ENCODE measurements at regions not wholly inside any gene's neighbourhood (a gene's known extent, or its start where the extent isn't known, plus 50 kb on each side); places are given as distances from the start of the nearest gene placed in this dataset.

DNA sequence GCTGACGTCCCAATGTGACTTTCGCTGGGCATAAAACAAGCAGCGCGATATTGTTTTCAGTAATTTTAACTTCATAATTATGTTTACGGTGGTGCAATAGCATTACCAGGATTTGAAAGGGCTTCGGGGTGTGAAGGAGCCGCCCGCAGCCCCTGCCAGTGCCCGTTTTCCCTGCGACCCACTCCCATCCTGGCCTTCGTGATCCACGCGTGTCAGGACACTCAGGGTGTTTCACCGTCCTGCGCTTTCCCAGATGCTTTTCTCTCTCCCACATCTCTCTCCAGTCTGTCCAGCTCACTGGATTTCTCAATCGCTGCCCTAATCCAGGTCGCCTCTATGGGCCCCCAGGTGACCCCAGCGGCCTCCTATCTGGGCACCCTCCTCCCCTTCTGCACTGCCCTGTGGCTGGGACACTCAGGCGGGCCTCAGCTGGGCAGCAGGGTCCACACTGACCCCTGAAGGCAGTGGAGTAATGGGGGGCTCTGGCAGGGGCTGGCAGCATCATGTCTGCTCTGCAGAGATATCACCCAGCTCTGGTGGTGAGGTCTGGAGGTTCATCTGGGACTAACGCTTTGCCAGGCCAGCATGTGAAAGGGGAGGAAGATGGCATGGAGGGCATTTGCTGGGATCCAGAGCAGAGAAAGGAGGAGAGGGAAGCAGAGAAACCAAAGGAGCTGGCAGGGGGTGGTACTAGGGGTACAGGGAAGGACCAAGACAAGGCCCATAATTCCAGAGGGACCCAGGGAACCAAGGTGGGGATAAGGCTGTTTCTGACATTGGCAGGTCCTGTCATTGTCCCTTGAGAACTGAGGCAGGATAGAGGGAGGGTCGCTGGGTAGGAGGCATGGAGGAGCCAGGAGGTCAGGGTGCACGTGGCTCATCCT is 622.8 kb downstream of the BRD1 start:
- H3K27ac ChIP-seq (ENCODE audit: low read length): no peak overlapping the region
- no peak overlapping the region for H3K9ac ChIP-seq (ENCODE audit: low read length)
- H3K36me3 ChIP-seq (ENCODE audit: insufficient read depth, low read length): no peaks in the 10 kb centered on the region
- H3K79me2 ChIP-seq (ENCODE audit: low read length): no peaks in the 10 kb centered on the region
- H4K20me1 ChIP-seq (ENCODE audit: insufficient read depth, low read depth, low read length): no peaks in the 10 kb centered on the region
- no peaks in the 10 kb centered on the region for H3K9me2 ChIP-seq (replicated peaks; ENCODE audit: insufficient read depth, low read length)
- H3K4me2 ChIP-seq (ENCODE audit: low read depth, low read length, poor library complexity, severe bottlenecking): no peak overlapping the region
- no peaks in the 10 kb centered on the region for H3K9me3 ChIP-seq (ENCODE audit: low read length)
- H3K27me3 ChIP-seq (ENCODE audit: low read length): no peaks in the 10 kb centered on the region
- H3K4me3 ChIP-seq (ENCODE audit: low read length): no peak overlapping the region
- H2AFZ ChIP-seq (ENCODE audit: low read length): no peak overlapping the region
- no peaks in the 10 kb centered on the region for H3K4me1 ChIP-seq (ENCODE audit: low read length)
- no peak for DNase-seq

DNA sequence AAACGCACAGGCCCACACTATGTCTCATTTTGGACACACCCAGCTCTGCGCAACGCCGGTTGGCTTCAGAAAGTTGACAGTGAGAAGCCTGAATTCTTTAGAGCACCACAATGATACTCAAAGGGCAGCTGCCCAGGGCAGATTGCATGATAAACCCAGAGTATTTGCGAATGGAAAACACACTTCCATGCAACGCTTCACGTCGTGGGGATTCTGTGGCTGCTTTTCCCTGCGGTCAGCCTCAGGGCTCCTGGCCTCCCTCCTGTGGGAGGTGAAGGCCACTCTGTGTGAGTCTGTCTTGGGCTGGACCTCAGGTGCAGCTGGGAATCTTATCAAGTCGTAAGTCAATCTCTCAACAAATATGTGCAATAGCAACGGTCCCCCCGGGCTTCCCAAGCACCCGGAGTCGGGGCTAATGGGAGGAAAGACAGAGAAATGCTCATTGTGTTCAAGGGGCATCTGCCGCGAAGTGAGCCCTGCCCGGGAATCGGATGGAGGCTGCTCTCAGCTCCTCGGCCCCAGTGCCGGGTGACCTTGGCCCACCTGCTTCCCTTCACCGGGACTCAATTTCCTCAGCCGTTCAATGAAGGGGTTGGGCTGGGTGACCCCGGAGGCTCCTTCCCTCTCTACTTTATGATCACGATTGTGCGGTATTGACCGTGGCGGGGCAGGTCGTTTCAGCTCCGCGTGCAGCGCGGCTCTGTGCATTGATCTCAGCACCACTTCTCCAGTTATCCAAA is 623.6 kb downstream of the BRD1 start:
- Histone ChIP-seq H3K27ac (ENCODE audit: low read length) (no peak overlapping the region), H3K9me2 (replicated peaks; ENCODE audit: insufficient read depth, low read length) (no peaks in the 10 kb centered on the region), H4K20me1 (ENCODE audit: insufficient read depth, low read depth, low read length) (no peaks in the 10 kb centered on the region), H3K4me3 (ENCODE audit: low read length) (no peak overlapping the region), H3K9ac (ENCODE audit: low read length) (no peak overlapping the region), H3K4me2 (ENCODE audit: low read depth, low read length, poor library complexity, severe bottlenecking) (no peak overlapping the region), H2AFZ (ENCODE audit: low read length) (no peak overlapping the region), H3K27me3 (ENCODE audit: low read length) (no peaks in the 10 kb centered on the region), H3K36me3 (ENCODE audit: insufficient read depth, low read length) (no peaks in the 10 kb centered on the region), H3K4me1 (ENCODE audit: low read length) (no peaks in the 10 kb centered on the region), H3K79me2 (ENCODE audit: low read length) (no peaks in the 10 kb centered on the region), H3K9me3 (ENCODE audit: low read length) (no peaks in the 10 kb centered on the region)
- DNase-seq: no peak

- no peaks in the 10 kb centered on the region for H3K9me3 ChIP-seq (ENCODE audit: low read length)
- H3K4me3 ChIP-seq (ENCODE audit: low read length): no peak overlapping the region
- no peak overlapping the region for H3K4me2 ChIP-seq (ENCODE audit: low read depth, low read length, poor library complexity, severe bottlenecking)
- no peaks in the 10 kb centered on the region for H3K79me2 ChIP-seq (ENCODE audit: low read length)
- H3K36me3 ChIP-seq (ENCODE audit: insufficient read depth, low read length): no peaks in the 10 kb centered on the region
- no peak overlapping the region for H3K9ac ChIP-seq (ENCODE audit: low read length)
- no peak for DNase-seq
- H2AFZ ChIP-seq (ENCODE audit: low read length): no peak overlapping the region
- H4K20me1 ChIP-seq (ENCODE audit: insufficient read depth, low read depth, low read length): 0 out of 2 replicates have a peak, but pooled peaks cover 4% of the 10 kb centered on the region
- H3K4me1 ChIP-seq (ENCODE audit: low read length): no peaks in the 10 kb centered on the region
- no peak overlapping the region for H3K27ac ChIP-seq (ENCODE audit: low read length)
- no peaks in the 10 kb centered on the region for H3K9me2 ChIP-seq (replicated peaks; ENCODE audit: insufficient read depth, low read length)
- no peaks in the 10 kb centered on the region for H3K27me3 ChIP-seq (ENCODE audit: low read length)
These were observed 624.4 kb downstream of the BRD1 start for GRCh38 chr22:49203091-49203858.

GRCh38 chr22:49202226-49202625 is 625.4 kb downstream of the BRD1 start:
- H3K4me3 ChIP-seq (ENCODE audit: low read length): no peak overlapping the region
- H3K9me2 ChIP-seq (replicated peaks; ENCODE audit: insufficient read depth, low read length): no peaks in the 10 kb centered on the region
- no peaks in the 10 kb centered on the region for H3K9me3 ChIP-seq (ENCODE audit: low read length)
- H3K79me2 ChIP-seq (ENCODE audit: low read length): no peaks in the 10 kb centered on the region
- no peaks in the 10 kb centered on the region for H3K27me3 ChIP-seq (ENCODE audit: low read length)
- no peaks in the 10 kb centered on the region for H3K4me1 ChIP-seq (ENCODE audit: low read length)
- no peaks in the 10 kb centered on the region for H3K36me3 ChIP-seq (ENCODE audit: insufficient read depth, low read length)
- no peak overlapping the region for H3K4me2 ChIP-seq (ENCODE audit: low read depth, low read length, poor library complexity, severe bottlenecking)
- H3K27ac ChIP-seq (ENCODE audit: low read length): no peak overlapping the region
- H2AFZ ChIP-seq (ENCODE audit: low read length): no peak overlapping the region
- DNase-seq: no peak
- no peak overlapping the region for H3K9ac ChIP-seq (ENCODE audit: low read length)
- 0 out of 2 replicates have a peak, but pooled peaks cover 4% of the 10 kb centered on the region for H4K20me1 ChIP-seq (ENCODE audit: insufficient read depth, low read depth, low read length)

DNA sequence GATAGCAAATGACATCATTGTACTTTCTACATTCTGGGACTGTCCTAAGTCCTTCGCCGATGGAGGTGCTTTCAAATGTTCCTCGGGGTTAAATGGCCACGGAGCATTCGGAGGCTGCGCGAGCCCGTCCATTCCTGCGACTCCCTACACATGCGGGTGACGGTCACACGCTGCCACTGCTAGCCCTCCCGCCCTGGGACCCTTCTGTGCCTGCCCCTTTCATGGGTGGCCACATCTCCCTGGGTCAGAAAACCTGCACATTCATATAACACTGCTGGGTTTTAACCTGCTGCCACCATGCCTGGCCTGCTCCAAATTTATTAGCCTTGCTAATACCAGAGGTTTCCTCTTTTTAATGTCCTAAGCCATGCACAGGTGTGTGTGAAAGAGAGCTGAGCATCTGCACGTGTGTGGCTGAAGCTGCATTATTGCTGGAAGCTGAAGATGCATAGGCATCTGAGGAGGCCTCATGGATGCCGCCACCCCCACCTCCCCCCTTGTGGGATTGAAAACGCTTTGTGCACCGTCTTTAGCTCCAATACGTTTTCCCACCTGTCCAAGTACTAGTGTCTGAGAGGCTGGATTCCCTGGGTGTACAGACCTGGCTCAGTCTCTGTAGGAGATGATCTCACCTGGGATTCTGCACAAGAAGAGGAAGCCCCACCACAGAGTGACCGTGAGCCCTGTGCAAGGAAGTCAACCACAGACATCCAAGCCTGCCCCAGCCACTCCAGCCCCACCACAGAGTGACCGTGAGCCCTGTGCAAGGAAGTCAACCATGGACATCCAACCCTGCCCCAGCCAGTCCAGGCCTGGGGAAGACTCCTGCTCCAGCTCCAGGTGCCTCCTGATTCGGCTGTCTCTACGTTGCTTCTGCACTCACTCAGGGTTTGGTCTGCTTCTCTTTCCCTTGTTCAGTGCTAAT is 626.4 kb downstream of the BRD1 start:
- H3K4me1 ChIP-seq (ENCODE audit: low read length): no peaks in the 10 kb centered on the region
- H3K27me3 ChIP-seq (ENCODE audit: low read length): no peaks in the 10 kb centered on the region
- no peak overlapping the region for H2AFZ ChIP-seq (ENCODE audit: low read length)
- H3K36me3 ChIP-seq (ENCODE audit: insufficient read depth, low read length): no peaks in the 10 kb centered on the region
- DNase-seq: no peak
- H3K9me3 ChIP-seq (ENCODE audit: low read length): no peaks in the 10 kb centered on the region
- H3K4me3 ChIP-seq (ENCODE audit: low read length): no peak overlapping the region
- H4K20me1 ChIP-seq (ENCODE audit: insufficient read depth, low read depth, low read length): 0 out of 2 replicates have a peak, but pooled peaks cover 4% of the 10 kb centered on the region
- H3K9me2 ChIP-seq (replicated peaks; ENCODE audit: insufficient read depth, low read length): no peaks in the 10 kb centered on the region
- H3K27ac ChIP-seq (ENCODE audit: low read length): no peak overlapping the region
- no peaks in the 10 kb centered on the region for H3K79me2 ChIP-seq (ENCODE audit: low read length)
- H3K9ac ChIP-seq (ENCODE audit: low read length): no peak overlapping the region
- H3K4me2 ChIP-seq (ENCODE audit: low read depth, low read length, poor library complexity, severe bottlenecking): no peak overlapping the region

DNA sequence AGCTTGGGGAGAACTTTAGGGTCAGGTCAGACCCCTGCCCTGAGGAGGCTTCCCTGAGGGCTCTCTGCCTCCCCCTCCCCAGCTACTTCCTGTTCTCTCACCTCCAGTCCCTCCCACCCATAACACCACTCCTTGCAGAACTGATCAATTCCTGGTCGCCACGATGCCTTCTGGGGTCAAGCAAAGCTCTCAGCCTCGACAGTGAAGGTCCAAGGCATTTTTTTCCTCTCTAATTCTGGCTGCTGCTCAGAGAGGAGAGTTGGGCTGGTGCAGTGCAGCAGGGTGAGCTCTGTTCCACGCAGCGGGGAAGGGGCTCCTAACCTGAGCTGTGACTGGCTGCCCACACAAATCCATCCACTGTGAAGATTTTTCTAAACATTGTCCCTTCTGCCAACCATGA is 628.4 kb downstream of the BRD1 start:
- H3K36me3 ChIP-seq (ENCODE audit: insufficient read depth, low read length): no peaks in the 10 kb centered on the region
- H3K9me2 ChIP-seq (replicated peaks; ENCODE audit: insufficient read depth, low read length): no peaks in the 10 kb centered on the region
- no peak for DNase-seq
- H3K9ac ChIP-seq (ENCODE audit: low read length): no peak overlapping the region
- no peak overlapping the region for H3K27ac ChIP-seq (ENCODE audit: low read length)
- H3K4me3 ChIP-seq (ENCODE audit: low read length): no peak overlapping the region
- H3K9me3 ChIP-seq (ENCODE audit: low read length): no peaks in the 10 kb centered on the region
- no peaks in the 10 kb centered on the region for H3K79me2 ChIP-seq (ENCODE audit: low read length)
- no peaks in the 10 kb centered on the region for H3K4me1 ChIP-seq (ENCODE audit: low read length)
- 0 out of 2 replicates have a peak, but pooled peaks cover 4% of the 10 kb centered on the region for H4K20me1 ChIP-seq (ENCODE audit: insufficient read depth, low read depth, low read length)
- no peaks in the 10 kb centered on the region for H3K27me3 ChIP-seq (ENCODE audit: low read length)
- H2AFZ ChIP-seq (ENCODE audit: low read length): no peak overlapping the region
- H3K4me2 ChIP-seq (ENCODE audit: low read depth, low read length, poor library complexity, severe bottlenecking): no peak overlapping the region

DNA sequence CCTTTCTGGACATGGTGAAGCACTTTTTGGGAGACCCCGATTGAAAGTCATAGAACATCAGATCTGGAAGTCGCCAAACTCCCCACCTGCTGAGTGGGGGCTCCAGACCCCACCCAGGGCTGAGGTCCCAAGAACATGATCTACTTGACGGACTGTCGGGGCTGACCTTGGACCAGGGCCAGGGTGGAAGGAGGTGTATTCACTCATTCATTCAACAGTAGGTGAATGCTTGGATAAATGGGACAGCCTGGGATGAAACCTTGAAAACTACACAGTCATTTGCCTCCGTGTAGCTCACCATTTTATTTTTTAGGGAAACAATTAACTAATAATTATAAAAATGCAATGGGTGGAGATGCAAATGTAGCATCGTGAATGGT is 629.0 kb downstream of the BRD1 start:
- no peak for DNase-seq

More for the DNA sequence above, 629.0 kb downstream of the BRD1 start:
- Histone ChIP-seq H3K9me2 (replicated peaks; ENCODE audit: insufficient read depth, low read length) (no peaks in the 10 kb centered on the region), H3K4me1 (ENCODE audit: low read length) (no peaks in the 10 kb centered on the region), H3K79me2 (ENCODE audit: low read length) (no peaks in the 10 kb centered on the region), H3K27ac (ENCODE audit: low read length) (no peak overlapping the region), H3K4me3 (ENCODE audit: low read length) (no peak overlapping the region), H3K4me2 (ENCODE audit: low read depth, low read length, poor library complexity, severe bottlenecking) (no peak overlapping the region), H3K9ac (ENCODE audit: low read length) (no peak overlapping the region), H2AFZ (ENCODE audit: low read length) (no peak overlapping the region), H3K27me3 (ENCODE audit: low read length) (no peaks in the 10 kb centered on the region), H3K36me3 (ENCODE audit: insufficient read depth, low read length) (no peaks in the 10 kb centered on the region), H3K9me3 (ENCODE audit: low read length) (no peaks in the 10 kb centered on the region), H4K20me1 (ENCODE audit: insufficient read depth, low read depth, low read length) (0 out of 2 replicates have a peak, but pooled peaks cover 4% of the 10 kb centered on the region)

Data from Karpas-422 (cell line).